Left hindlimb (tissue), 1 donor: ENCODE measurements at regions not wholly inside any gene's neighbourhood (a gene's known extent, or its start where the extent isn't known, plus 50 kb on each side); places are given as distances from the start of the nearest gene placed in this dataset.

Experiments
- DNase-seq: peaks from one replicate; pipeline ENCODE4 v3.0.0-alpha.2; 2018

DNA sequence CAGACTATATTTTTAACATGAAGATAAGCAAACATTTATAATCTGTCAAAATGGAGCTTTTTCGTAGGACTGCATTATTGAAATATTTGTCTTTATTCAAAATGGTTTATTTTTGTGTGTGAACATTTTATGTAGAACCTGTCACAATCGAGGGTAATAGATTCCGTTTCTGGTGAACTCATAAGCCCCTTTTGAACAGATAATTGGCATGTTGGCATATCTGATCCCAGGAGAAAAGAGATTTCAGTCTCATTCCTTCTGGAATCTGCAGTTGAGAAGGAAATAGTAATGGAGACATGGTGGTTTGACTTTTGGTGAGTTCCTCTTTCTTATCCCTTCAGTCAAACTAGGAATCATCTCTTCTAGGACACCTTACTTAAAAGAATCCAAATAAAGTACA, 427.9 kb upstream of the B3GALT2 start:
- no peak for DNase-seq

DNA sequence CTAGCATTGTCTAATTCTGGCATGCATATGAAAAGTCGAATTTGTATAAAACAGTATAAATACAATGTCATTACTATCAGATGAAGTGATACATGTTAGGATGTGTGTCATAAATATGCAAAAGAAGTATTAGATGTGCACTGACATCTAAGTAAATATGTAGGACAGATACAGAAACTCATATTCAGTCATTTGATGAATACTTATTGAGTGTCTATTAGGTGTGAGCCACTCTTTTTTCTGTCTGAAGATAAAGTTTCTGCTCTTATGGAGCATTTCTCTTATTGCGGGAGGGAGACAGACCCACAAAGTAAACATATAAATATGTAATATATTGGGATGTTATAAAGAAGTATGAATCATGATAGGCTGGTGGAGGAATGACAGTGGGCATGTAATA, 426.6 kb upstream of the B3GALT2 start:
- DNase-seq, result no peak

DNA sequence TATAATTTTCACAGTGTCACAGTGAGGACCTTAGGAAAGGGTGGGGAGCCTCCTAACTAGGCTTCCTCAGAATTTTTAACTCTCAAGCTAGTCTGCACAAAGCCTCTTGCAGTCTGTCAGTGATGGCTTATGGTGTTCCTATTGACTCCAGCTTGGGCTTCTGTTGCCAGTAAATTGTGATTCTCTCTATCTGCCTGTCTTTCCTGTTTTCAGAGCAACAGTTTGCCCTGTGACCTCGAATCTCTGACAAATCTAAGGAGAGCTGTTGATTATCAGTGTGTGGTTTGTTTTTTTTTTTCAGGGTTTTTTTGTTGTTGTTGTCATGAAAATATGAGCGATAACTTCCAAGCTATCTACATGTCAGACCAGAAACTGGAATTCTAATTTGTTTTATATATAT, 423.2 kb upstream of the B3GALT2 start:
- DNase-seq, result no peak

DNA sequence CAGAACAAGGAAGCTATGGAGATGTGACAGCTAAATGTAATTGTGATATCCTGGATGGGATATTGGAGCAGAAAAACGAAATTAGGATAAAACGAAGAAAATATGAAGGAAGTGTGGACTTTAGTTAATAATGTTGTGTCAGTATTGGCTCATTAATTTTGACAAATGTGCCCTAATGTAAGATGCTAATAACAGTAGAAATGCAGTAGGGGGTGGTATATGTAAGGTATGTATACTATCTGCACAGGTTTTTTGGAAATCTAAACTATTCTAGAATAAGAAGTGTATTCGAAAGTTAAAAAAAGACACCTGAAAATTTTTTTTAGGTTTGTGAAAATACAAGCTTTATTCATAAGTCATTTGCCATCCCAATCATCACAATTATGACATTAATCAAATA, 421.4 kb upstream of the B3GALT2 start:
- no peak for DNase-seq

DNA sequence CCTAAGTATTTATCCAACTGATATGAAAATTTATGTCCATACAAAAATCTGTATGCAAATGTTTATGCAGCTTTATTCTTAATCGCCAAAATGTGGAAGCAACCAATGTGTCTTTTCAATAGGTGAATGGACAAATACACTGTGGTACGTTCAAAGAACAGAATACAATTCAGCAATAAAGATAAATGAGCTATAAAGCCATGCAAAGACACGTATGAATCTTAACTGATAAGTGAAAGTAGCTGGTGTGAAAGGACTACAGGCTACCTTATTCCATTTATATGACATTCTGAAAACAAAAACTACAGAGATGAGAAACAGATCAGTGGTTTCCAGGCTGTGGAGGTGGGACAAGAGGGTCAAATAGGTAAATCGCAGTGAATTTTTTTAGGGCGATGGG, 419.6 kb upstream of the B3GALT2 start:
- DNase-seq, result no peak

DNA sequence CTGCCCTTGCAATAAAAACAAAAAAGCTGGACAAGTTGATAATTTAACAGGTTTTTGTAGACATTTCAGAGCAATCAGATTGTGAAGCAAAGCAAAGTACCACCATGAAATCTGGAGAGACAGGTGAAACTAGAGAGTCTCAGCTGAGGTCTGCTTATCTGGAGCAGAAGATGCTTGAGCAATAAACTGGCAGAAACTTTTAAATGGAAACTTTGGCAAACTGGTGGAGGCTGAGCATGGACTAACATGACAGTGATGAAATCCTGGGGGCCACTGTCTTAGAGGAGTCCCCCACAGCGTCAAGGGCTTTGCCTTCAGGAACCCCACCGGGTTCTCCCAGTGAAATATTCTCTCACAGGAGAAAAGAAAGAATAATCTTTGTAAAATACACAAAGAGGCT, 416.3 kb upstream of the B3GALT2 start:
- DNase-seq, result no peak

DNA sequence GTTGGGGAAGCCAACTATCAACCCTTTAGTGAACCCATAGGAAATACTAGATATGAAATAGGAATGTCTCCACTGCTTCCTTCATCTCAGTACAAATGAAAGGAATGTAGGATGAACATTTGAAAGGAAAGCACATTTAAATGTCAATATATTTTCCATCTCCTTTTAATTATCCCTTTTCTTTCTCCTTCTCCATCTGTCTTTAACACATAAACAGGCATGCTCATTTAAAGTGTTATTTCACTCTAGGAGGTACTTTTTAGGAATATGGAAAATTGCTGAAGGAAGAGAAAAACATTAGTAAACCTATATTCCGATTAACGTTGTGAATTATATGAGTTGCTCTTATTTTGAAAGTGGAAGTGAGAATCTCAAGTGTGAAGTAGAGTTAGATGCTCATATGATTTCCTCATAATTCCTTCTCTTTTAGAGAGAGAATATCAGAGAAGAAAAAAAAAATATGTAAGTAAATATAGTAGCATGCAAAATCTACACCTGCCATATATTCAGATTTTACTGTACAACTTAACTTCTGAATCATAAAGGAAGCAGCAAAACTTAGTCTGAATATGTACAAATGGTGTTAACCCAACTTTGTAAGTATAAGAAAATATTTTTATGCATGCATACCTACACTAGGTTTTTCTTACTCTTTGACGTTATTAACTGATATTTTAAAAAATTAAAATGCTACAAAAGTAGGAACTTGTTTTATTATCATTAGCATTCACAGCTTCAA, 406.9 kb upstream of the B3GALT2 start:
- DNase-seq, result no peak

DNA sequence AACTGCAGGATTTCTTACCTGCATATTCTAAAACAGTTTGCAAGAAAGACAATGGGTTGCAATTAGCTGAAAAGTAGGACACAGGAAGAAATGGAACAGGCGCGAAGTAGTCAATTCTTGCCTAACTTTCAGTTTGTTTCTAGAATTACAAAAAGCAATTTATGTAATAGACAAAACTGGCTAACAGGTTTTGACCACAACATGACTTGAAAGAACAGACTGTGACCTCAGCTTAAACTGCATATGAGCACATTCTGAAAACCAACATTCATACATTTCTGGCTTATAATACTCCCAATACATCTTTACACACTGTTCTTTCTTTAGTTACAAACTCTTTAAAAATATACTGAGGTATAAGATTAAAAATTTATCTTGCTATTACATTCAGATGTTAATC, 405.9 kb upstream of the B3GALT2 start:
- DNase-seq, result no peak

DNA sequence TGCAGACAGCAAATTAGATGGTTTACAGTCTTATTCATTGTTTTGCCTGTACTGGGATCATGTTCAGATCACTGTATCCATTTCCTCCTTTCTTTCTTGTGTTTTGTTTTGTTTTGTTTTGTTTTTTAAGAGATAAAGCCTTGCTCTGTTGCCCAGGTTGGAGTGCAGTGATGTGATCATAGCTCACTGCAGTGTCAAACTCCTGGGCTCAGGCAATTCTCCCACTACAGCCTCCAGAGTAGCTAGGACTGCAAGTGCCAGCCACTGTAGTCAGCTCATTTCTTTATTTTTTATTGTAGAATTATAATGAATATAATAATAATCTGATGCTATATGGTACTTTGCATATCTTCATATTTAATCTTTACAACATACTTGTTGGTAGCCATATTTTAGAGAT, 403.7 kb upstream of the B3GALT2 start:
- DNase-seq, result no peak

DNA sequence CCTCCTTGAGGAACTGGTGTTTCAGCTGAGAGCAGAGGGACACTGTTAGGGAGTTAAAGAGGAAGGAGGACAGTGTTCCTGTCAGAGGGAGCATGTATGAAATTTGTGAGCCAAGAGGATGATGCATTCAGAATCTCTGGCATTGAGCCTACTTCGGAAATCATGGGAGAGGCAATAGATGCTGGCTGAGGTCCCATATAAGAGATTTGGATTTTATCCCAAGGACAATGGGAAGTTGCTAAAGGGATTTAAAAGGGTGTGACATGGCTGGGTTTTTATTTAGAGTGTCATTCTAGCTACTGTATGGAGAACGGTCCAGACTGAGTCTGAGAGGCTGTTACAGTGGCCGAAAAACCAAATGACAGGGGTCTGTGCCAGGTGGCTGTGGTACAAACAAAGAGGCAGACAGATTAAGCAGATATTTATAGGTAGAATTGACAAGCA, 403.2 kb upstream of the B3GALT2 start:
- DNase-seq, result no peak

DNA sequence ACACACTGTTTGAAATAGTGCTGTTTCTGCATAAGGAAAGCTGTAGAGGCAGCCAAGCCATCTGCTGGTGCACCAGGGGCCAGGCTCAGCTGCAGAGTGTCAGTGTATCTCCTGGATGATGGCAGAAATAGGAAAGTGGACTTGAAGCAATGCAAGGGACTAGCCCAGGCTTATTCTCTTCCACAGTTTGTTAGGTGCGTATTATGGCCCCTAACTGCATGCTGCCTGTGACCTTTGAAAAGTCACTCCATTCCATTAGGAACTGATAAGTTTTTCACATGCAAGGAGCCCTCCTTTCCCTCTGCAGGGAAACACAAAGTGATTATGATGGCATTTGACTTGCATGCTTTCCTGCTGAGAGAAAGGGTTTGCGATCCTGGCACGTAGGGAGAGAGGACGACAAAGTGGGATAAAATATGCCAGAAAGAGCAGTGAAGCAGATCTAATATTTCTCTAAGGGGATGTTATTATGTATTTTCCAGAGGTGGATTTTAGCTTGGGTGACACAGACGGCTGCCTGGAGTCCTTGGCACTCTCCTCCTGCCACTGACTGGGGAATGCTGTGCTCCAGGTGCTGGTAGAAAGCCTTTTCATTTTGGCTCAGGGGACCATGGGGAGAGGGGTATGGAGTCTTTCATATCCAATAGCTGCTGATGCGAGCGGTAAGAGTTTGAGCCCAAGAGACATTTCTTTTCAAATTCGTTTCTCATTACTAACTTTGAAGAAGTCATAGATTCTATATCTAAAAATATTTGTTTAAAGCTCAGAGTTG, 402.1 kb upstream of the B3GALT2 start:
- peak; percentile 39 for DNase-seq

DNA sequence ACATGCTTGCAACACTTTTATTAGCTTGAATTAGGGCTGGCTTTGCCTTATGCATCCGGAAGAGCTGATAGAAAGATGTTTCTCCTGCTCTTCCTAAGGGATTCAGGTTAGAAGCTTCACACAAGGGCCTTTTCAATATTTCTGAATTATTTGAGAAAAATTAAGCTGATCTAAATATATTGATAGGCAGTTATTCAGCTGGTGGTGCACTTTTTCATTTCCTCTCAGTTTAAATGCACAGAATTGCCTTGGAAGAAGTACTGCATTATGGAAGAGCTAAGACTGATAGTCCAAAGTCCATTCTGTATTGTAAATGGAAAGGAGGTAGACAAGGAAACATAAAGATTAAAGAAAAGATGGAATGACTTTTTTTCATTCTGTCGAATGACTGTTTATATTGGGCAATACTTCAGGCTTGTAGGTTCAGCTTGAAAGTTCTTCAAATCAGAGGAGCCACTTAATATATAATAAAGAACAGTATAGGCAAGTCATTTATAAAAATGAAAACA, 398.4 kb upstream of the B3GALT2 start:
- DNase-seq, result no peak

DNA sequence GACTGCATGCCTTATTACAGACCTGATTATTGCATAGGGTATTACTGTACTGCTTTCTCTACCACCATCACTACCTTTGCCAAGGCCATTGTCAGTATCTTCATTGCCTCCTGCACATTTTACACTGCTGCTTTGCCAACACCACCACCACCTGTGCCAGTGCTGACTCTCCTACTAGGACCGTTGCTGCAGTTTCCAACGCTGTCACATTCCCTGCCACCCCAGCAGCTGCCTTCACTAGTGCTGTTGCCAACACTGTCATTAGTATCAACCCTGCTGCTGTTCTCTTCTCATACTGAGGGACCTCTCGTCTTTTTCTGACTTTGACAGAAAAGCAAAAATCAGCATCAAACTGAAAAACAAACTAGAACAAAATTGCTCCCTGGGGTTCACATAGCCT, 394.9 kb upstream of the B3GALT2 start:
- DNase-seq, result no peak

DNA sequence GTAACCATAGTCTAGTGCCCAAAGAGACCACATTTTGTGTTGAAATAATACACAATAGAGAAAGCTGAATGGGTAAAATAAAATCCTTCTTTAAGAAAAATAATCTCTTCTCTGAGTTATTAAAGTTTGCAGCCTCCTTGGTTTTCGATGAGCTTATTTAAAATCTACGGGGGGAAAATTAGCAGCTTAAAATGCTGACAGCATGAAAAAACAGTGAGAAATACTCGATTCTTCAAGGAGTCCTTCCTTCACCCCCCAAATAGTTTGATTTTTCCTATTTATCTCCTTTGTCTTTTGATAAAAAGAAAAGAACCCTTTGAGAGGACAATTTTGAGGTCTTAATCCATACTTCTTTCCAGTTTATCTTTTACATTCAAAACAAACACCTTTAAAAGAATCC, 394.0 kb upstream of the B3GALT2 start:
- no peak for DNase-seq

DNA sequence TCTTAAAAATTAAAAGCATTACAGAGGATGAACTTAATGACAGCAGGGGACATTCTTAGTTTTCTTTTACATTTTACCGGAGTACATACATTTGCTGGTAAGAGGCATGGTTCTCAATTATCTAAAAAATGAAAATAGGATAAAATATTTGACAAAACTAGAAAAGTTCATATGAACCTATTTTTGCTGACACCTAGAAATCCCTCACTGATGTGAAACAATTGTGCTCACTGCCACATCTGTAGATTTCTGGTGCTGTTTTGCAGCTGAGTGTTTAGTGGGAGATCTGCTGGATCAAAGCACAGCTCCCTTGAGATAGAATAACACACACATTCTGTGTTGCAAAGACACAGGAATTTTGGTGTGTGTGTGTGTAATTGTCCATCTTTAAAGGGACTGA, 392.9 kb upstream of the B3GALT2 start:
- no peak for DNase-seq

DNA sequence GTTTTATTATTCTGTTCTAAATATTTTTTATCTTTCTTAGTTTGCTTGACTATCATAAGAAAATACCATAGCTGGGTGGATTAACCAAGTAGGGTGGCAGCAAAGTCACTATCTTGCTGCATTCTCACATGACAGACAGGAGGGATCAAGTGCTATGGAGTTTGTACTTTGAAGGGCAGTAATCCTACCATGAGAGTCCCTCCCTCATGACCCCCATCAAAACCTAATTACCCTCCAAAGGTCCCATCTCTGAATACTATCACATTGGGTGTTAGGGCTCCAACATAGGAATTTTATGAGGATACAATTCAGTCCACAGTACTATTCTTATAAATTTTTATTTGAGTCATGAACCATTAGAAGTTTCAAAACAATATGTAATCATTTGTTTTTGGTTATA, 388.5 kb upstream of the B3GALT2 start:
- DNase-seq, result no peak

DNA sequence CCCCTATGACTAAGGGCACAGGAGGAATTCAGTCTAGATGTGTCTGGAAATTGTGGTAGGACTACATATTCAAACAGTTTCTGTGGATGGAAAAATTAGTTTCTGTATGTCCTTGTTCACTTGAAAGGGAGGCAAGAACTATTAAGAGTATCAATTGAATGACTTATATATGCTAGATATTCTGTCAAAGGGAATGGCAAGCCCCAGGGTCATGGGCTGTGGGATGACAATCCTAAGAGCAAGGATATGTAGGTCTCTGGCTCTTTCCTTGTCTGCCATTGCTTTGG, 383.5 kb upstream of the B3GALT2 start:
- DNase-seq, result no peak

DNA sequence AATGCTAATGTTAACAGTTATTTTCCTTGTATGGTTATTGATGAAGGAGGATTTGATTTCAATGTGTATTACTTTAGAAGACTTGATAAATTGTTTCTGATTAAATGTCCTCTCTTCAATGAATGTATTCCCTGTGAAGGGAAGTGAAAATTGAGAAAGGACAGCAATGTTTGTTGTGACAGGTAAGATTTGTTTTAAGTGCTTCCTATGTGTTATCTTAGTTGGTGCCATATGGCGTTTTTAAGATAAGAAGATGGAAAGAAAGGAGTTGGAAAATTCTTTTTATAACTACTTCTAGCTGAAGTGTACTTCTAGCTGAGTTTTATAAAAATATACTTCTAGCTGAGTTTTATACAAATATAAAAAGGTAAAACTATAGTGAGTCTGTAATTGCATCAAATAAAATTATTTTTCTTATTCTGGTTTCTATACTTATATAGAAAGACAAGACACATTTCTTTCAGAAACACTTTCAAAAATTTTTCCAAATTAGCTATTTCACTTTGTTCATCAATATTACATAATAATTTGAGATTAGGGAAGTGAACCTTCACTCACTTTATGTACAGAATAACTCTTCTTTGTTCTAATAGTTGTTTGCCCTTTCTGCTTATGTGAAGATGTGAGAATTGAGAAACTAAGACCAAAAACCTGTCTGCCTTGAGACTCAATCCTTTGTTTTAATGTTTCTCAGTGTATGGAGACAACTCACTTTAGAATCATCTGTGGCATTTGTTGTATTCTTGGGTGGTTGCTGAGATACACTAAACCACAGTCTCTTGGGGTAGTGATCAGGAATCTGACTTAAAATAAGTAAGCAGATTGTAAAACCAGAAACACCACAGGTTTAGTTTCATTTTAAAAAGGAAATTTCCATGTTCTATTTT, 382.9 kb upstream of the B3GALT2 start:
- DNase-seq, result no peak

DNA sequence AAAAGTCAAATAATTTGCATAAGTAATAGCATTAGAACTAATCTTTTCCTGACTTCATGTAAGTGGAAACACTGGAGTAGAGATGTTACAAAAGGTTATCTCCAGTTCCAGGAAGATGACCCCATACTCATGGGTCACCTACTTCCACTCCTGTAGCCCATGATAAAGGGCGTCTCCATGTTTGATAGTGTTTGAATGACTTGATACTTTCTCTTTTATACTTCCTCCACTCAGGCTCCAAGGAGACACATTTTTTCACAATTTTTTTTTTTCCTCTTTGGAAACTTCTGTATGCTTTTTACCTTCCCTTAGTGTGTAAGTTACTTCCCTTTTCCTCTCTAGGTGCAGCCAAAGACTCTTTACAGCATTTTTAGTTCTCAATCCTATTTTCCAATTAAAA, 382.1 kb upstream of the B3GALT2 start:
- no peak for DNase-seq

DNA sequence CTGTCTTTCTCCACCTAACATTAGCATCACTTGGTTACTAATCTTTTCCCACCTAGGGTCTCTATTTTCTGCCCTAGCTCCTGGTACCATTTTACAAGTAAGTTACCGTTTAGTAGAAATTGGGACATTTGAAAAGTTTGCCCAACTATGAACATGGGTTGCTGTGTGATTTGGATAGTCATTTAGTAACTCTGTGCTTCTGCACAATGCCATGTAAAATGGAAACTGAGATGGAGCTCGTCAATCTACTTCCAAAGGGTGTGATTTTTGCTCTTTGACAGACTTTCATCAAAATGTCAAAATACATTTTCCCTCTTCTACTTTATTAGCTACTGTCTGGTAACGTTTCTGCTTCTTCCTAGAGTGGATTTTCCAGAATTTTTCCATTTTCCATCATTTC, 381.5 kb upstream of the B3GALT2 start:
- DNase-seq, result no peak

DNA sequence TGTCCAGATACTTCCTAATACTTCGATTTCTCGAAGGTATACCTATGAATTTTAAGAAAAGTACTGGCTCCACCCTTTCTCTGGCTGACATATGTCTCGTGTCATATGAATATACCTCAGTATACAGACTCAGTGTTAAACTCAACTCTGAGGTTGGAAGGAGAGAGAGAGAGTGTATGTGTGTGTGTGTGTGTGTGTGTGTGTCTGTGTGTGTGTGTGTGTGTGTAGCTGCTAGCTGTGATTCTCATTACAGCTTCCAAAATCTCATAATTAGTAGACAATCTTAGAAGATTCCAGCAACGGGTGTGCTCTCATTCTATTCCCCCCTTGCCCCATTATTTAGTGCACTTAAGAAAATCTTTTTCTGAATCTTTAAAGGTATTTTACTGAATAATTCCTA, 380.3 kb upstream of the B3GALT2 start:
- no peak for DNase-seq

DNA sequence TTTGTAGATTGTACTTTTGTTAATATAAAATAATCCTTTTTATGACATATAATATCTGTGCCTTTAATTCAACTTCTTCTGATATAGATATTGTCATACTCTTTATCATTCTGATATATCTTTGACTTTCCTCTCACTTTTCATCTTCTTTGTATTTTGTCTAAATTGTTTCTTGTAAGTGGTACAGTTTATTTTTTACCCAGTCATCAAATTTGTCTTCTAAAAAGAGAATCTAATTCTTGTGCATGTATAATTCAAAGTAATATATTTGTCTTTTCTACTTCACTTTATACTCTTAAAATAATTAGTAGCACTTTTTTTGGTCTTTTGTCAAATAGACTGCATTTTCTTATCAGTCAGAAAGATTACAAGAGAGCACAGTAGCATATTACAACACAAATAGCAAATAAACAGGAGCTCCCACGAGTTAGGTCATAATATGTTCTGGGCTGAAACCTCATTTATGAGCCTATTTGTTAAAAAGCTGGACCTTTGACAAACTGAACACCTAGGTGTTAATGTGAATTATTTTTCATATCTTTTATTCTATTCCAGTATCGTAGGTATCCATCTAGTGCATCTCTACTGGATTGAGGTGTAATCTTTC, 379.7 kb upstream of the B3GALT2 start:
- DNase-seq, result no peak

DNA sequence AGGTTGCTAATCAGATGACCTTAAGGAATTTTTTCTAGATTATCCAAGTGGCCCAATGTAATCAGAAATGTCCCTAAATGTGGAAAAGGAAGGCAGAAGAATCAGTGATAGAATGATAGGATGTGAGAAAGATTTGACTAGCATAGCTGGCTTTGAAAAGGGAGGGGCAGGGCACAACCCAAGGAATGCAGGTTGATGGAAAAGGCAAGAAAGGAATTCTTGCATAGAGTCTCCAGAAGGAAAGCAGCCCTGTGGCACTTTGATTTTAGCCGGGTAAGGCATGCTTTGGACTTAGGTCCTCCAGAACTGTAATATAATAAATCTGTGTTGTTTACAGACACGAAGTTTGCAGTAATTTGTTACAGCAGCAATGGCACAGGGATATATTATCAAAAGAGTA, 375.7 kb upstream of the B3GALT2 start:
- no peak for DNase-seq
